ENCODE measurements at regions not wholly inside any gene's neighbourhood (a gene's known extent, or its start where the extent isn't known, plus 50 kb on each side); places are given as distances from the start of the nearest gene placed in this dataset.

- no peak overlapping the region for H3K4me3 Mint-ChIP-seq
- TF ChIP-seq, protein P1, sequence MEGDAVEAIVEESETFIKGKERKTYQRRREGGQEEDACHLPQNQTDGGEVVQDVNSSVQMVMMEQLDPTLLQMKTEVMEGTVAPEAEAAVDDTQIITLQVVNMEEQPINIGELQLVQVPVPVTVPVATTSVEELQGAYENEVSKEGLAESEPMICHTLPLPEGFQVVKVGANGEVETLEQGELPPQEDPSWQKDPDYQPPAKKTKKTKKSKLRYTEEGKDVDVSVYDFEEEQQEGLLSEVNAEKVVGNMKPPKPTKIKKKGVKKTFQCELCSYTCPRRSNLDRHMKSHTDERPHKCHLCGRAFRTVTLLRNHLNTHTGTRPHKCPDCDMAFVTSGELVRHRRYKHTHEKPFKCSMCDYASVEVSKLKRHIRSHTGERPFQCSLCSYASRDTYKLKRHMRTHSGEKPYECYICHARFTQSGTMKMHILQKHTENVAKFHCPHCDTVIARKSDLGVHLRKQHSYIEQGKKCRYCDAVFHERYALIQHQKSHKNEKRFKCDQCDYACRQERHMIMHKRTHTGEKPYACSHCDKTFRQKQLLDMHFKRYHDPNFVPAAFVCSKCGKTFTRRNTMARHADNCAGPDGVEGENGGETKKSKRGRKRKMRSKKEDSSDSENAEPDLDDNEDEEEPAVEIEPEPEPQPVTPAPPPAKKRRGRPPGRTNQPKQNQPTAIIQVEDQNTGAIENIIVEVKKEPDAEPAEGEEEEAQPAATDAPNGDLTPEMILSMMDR (IDR thresholded peaks at IDR 0.05) = no peak
- DNase-seq (no peak), ATAC-seq (no peak)
- intact Hi-C loops (cut with micrococcal nuclease) = no loop called here
- CTCF ChIA-PET = no interaction called here
- no peak overlapping the region for H3K27ac Mint-ChIP-seq
- H3K4me1 Mint-ChIP-seq (ENCODE audit: low read depth) = no peaks in the 10 kb centered on the region
- no peaks in the 10 kb centered on the region for H3K36me3 Mint-ChIP-seq (ENCODE audit: low read depth)
- H3K9me3 Mint-ChIP-seq = no peaks in the 10 kb centered on the region
- H3K27me3 Mint-ChIP-seq = no peaks in the 10 kb centered on the region
- POLR2A ChIA-PET = no interaction called here
These were observed 65.8 kb downstream of the ETAA1 start for GRCh38 chr2:67462738-67463496.

DNA sequence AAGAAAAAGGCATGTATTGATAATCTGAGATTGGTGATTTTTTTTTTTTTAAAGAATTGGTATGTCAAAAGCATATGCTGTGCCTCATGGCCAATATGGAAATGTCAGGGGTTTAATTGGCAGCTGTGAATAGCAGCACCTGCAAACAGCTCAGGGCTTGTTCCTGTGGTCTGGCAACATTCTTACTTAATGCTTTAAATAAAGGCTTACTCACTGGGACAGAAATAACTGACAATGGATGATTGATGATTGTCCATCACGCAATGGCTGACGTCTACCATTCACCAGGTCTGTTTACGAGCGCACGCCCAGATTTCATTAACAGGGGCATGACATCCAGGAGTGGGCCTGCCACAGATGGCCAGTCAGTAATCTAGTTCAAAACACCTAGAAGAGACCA is 66.7 kb downstream of the ETAA1 start:
- ChIA-PET CTCF (no interaction called here), POLR2A (no interaction called here)
- no peaks in the 10 kb centered on the region for H3K36me3 Mint-ChIP-seq (ENCODE audit: low read depth)
- TF ChIP-seq, protein P1 (IDR thresholded peaks at IDR 0.05) = no peak
- no peaks in the 10 kb centered on the region for H3K9me3 Mint-ChIP-seq
- DNase-seq (no peak), ATAC-seq (no peak)
- H3K4me3 Mint-ChIP-seq = no peak overlapping the region
- intact Hi-C loops (cut with micrococcal nuclease) = no loop called here
- H3K4me1 Mint-ChIP-seq (ENCODE audit: low read depth) = no peaks in the 10 kb centered on the region
- no peak overlapping the region for H3K27ac Mint-ChIP-seq
- H3K27me3 Mint-ChIP-seq = no peaks in the 10 kb centered on the region

GRCh38 chr2:67465623-67466022 is 68.5 kb downstream of the ETAA1 start:
- TF ChIP-seq, protein P1 (IDR thresholded peaks at IDR 0.05) = no peak
- intact Hi-C loops (cut with micrococcal nuclease) = no loop called here
- CTCF ChIA-PET = no interaction called here
- DNase-seq = no peak
- Mint-ChIP-seq H3K36me3 (ENCODE audit: low read depth) (no peaks in the 10 kb centered on the region), H3K4me1 (ENCODE audit: low read depth) (no peaks in the 10 kb centered on the region), H3K4me3 (no peak overlapping the region), H3K27ac (no peak overlapping the region), H3K27me3 (no peaks in the 10 kb centered on the region), H3K9me3 (no peaks in the 10 kb centered on the region)
- POLR2A ChIA-PET = no interaction called here
- ATAC-seq = no peak

- POLR2A ChIA-PET = no interaction called here
- ATAC-seq (no peak), DNase-seq (no peak)
- no peaks in the 10 kb centered on the region for H3K27me3 Mint-ChIP-seq
- H3K4me1 Mint-ChIP-seq (ENCODE audit: low read depth) = no peaks in the 10 kb centered on the region
- TF ChIP-seq, protein P1 (IDR thresholded peaks at IDR 0.05) = no peak
- CTCF ChIA-PET = interaction anchor here (0.6 kb wide), 1 partner anchor 26 kb away, joined by 3 read pairs; no protein-coding TSS in a partner anchor
- H3K27ac Mint-ChIP-seq = no peak overlapping the region
- no peak overlapping the region for H3K4me3 Mint-ChIP-seq
- no peaks in the 10 kb centered on the region for H3K36me3 Mint-ChIP-seq (ENCODE audit: low read depth)
- intact Hi-C loops (cut with micrococcal nuclease) = no loop called here
- no peaks in the 10 kb centered on the region for H3K9me3 Mint-ChIP-seq
These were observed 69.6 kb downstream of the ETAA1 start for GRCh38 chr2:67466734-67467133.

- no peak for DNase-seq
- TF ChIP-seq, protein P1 (IDR thresholded peaks at IDR 0.05) = no peak
- Mint-ChIP-seq H3K36me3 (ENCODE audit: low read depth) (no peaks in the 10 kb centered on the region), H3K27ac (no peak overlapping the region), H3K9me3 (no peaks in the 10 kb centered on the region), H3K4me3 (no peak overlapping the region), H3K4me1 (ENCODE audit: low read depth) (no peaks in the 10 kb centered on the region), H3K27me3 (no peaks in the 10 kb centered on the region)
- ATAC-seq = no peak
- ChIA-PET POLR2A (no interaction called here), CTCF (no interaction called here)
- intact Hi-C loops (cut with micrococcal nuclease) = no loop called here
These were observed 74.5 kb downstream of the ETAA1 start for GRCh38 chr2:67471681-67472080.
